ENCODE measurements at regions not wholly inside any gene's neighbourhood (a gene's known extent, or its start where the extent isn't known, plus 50 kb on each side); places are given as distances from the start of the nearest gene placed in this dataset.

DNA sequence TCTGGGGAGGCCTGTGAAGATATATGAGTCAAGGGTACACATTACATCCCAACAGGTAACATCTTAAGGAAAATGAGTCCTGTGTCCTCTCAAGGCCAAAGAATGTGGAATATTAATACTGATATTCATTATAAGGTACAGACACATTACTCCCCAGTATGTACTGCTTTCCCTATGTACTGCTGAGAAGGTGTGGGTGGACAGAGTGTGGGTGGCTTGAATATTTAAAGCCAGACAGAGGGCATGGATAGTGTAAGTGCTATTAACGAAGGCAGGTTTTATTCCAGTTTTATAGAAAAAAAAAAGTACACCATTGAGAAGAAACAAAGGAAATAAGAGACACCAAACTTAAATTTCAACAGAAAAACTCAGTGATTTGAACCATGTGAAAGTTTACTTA, 1054.4 kb downstream of the XPNPEP1 start:
- CTCF ChIA-PET = no interaction called here
- DNase-seq = no peak
- no peak overlapping the region for H3K27ac Mint-ChIP-seq
- H3K36me3 Mint-ChIP-seq (ENCODE audit: low read depth) = no peaks in the 10 kb centered on the region
- intact Hi-C loops (cut with micrococcal nuclease) = no loop called here
- no peak for ATAC-seq (ENCODE audit: low read depth)
- no peak overlapping the region for H3K4me3 Mint-ChIP-seq
- POLR2A ChIA-PET = no interaction called here
- TF ChIP-seq, protein P1, sequence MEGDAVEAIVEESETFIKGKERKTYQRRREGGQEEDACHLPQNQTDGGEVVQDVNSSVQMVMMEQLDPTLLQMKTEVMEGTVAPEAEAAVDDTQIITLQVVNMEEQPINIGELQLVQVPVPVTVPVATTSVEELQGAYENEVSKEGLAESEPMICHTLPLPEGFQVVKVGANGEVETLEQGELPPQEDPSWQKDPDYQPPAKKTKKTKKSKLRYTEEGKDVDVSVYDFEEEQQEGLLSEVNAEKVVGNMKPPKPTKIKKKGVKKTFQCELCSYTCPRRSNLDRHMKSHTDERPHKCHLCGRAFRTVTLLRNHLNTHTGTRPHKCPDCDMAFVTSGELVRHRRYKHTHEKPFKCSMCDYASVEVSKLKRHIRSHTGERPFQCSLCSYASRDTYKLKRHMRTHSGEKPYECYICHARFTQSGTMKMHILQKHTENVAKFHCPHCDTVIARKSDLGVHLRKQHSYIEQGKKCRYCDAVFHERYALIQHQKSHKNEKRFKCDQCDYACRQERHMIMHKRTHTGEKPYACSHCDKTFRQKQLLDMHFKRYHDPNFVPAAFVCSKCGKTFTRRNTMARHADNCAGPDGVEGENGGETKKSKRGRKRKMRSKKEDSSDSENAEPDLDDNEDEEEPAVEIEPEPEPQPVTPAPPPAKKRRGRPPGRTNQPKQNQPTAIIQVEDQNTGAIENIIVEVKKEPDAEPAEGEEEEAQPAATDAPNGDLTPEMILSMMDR (IDR thresholded peaks at IDR 0.05) = no peak
- no peaks in the 10 kb centered on the region for H3K9me3 Mint-ChIP-seq
- H3K27me3 Mint-ChIP-seq = peaks cover 2% of the 10 kb centered on the region
- no peaks in the 10 kb centered on the region for H3K4me1 Mint-ChIP-seq

DNA sequence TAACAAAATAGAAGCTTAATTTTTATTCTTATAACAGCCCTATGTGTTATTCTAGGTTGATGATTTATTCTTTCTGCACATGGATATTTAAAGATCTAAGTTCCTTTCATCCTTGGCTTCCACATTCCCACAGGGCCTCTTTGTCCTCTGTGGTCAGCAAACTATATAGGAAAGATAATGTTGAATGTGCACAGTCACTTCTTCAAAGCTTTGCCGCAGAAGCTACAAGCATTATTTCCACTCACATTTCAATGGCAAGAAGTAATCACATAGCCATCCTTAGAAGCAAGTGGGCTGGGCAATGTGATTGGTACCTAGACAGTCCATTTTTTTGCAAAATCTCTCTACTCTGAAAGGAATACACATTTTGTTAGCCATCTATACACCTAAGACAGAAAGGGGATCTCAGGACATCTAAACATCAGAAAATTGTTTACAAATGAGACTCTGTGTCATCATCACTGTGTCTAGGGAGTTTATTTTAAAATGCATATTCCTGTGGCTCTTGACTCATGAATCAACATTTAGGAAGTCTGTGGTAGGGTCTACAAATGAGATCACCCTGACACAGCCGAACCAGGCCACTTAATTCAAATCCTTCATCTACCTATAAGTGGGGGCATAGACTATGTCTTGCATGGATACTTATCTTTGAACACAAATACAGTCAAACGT, 1060.5 kb downstream of the XPNPEP1 start:
- Mint-ChIP-seq H3K9me3 (no peaks in the 10 kb centered on the region), H3K27me3 (no peaks in the 10 kb centered on the region), H3K4me3 (no peak overlapping the region), H3K27ac (no peak overlapping the region), H3K36me3 (ENCODE audit: low read depth) (no peaks in the 10 kb centered on the region), H3K4me1 (no peaks in the 10 kb centered on the region)
- TF ChIP-seq, protein P1 (IDR thresholded peaks at IDR 0.05) = no peak
- DNase-seq = no peak
- no peak for ATAC-seq (ENCODE audit: low read depth)
- intact Hi-C loops (cut with micrococcal nuclease) = no loop called here
- CTCF ChIA-PET = interaction anchor here (1.4 kb wide), 1 partner anchor 12 kb away, joined by 3 read pairs; no protein-coding TSS in a partner anchor
- POLR2A ChIA-PET = no interaction called here

DNA sequence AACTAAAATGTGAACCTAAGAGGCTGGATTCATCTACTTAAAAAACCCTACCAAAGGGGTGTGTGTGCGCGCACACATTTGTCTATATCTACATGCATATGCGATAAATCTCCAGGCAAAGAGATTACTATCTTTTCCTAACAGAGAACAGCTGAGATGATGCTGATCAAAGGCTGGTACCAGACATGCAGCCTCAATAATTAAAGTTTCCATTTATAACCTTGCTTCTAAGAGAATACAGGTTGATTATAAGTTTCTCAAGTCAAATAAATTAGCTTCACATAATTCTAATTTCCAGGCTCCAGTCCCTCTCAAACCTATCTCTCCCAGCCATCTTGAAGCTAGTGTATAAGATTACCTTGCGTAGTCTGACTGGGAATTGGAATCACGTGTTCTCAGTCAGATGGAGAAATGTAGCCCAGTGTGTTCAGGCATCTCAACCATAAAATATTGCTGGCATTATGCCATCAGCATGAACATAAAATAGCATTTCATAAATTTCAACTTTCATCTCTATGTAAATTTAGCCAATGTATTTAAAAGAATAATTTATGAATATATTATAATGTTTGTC, 1062.0 kb downstream of the XPNPEP1 start:
- ChIA-PET CTCF (interaction anchor here (1.4 kb wide), 1 partner anchor 11 kb away, joined by 3 read pairs; no protein-coding TSS in a partner anchor), POLR2A (no interaction called here)
- TF ChIP-seq, protein P1 (IDR thresholded peaks at IDR 0.05) = no peak
- Mint-ChIP-seq H3K27ac (no peak overlapping the region), H3K4me1 (no peaks in the 10 kb centered on the region), H3K27me3 (no peaks in the 10 kb centered on the region), H3K4me3 (no peak overlapping the region), H3K9me3 (no peaks in the 10 kb centered on the region), H3K36me3 (ENCODE audit: low read depth) (no peaks in the 10 kb centered on the region)
- no peak for DNase-seq
- intact Hi-C loops (cut with micrococcal nuclease) = no loop called here
- no peak for ATAC-seq (ENCODE audit: low read depth)

DNA sequence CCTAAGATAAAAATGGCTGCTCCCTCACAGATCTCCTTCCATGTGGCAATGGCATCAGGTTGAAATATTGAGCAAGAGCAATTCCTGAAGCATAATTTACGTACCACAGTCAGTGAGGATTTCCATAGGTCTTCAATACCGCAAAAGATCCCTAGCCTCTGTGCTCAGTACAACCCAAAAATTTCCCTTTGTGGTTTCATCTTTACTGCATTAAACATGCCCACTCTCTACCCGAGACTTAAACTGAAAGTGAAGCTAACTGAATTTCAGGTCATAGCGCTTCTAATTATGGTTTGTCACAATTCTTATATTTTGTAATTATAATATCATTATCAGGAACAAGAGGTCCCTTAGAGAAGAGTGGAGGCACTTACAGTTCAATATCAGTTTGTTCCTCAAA, 1071.1 kb downstream of the XPNPEP1 start:
- H3K4me1 Mint-ChIP-seq = peaks cover 40% of the 10 kb centered on the region
- H3K9me3 Mint-ChIP-seq = no peaks in the 10 kb centered on the region
- peak overlapping the region; percentile 67 for H3K4me3 Mint-ChIP-seq
- ATAC-seq (ENCODE audit: low read depth) (peak; percentile 74), DNase-seq (no peak)
- no peaks in the 10 kb centered on the region for H3K27me3 Mint-ChIP-seq
- peak overlapping the region; percentile 46 for H3K27ac Mint-ChIP-seq
- intact Hi-C loops (cut with micrococcal nuclease) = loop anchor here (1.0 kb wide), 1 partner anchor 155 kb away; no protein-coding TSS in a partner anchor
- CTCF ChIA-PET = no interaction called here
- TF ChIP-seq, protein P1 (IDR thresholded peaks at IDR 0.05) = no peak
- POLR2A ChIA-PET = no interaction called here
- no peaks in the 10 kb centered on the region for H3K36me3 Mint-ChIP-seq (ENCODE audit: low read depth)

DNA sequence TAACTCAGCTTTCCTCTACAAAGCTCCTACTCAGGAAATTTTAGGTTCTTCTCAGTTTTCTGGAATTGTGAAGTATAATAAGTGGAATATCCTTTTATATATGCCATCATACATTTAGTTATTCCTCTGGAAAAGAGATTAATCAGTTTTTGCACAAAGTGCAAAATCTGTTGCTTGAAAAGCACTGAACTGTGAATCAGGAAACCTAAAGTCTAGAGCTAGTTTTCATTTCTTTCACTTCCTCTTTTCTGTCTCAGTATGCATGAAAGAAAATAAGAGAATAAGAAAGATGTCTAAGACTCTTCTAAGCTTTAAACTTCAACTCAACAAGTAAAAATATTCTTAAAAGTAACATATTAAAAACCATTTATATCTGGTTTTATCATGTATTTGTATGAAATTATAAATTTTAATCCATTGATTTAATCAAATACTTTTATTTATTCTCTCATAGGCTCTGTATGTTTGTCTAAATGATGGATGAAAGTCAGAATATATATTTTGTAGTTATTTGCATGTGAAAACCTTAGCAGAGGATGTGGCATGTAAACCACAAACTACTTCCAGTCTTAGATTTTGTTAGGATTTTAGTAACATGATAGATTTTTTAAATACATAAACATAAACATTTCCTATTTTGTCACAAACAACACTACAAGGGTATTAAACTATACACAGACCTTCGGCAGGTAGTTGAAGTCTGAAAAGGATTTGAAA, 1073.0 kb downstream of the XPNPEP1 start:
- intact Hi-C loops (cut with micrococcal nuclease) = loop anchor here (1.0 kb wide), 1 partner anchor 44 kb away; no protein-coding TSS in a partner anchor
- ChIA-PET CTCF (interaction anchor here (1.1 kb wide), 1 partner anchor 12 kb away, joined by 3 read pairs; no protein-coding TSS in a partner anchor), POLR2A (interaction anchor here (0.7 to 1.2 kb wide), 2 partner anchors 44 to 46 kb away, joined by 3 read pairs; no protein-coding TSS in a partner anchor)
- TF ChIP-seq, protein P1 (IDR thresholded peaks at IDR 0.05) = no peak
- Mint-ChIP-seq H3K4me3 (peak overlapping the region; percentile 53), H3K27ac (peak overlapping the region; percentile 50), H3K9me3 (peaks cover 3% of the 10 kb centered on the region), H3K27me3 (no peaks in the 10 kb centered on the region), H3K4me1 (peaks cover 40% of the 10 kb centered on the region), H3K36me3 (ENCODE audit: low read depth) (no peaks in the 10 kb centered on the region)
- DNase-seq (no peak), ATAC-seq (ENCODE audit: low read depth) (peak; percentile 81)
